OCI-LY3 (cell line): ENCODE measurements at regions not wholly inside any gene's neighbourhood (a gene's known extent, or its start where the extent isn't known, plus 50 kb on each side); places are given as distances from the start of the nearest gene placed in this dataset.

ENCODE experiments used
- CTCF ChIP-seq: fragments of 200-600, 300-600 bp; sonication (generic); IDR thresholded peaks from 2 replicates; pipeline ENCODE4 v1.5.1; 2014; ENCODE audit warnings: antibody characterized with exemption, low read length, low read depth
- EZH2phosphoT487 ChIP-seq: fragments of 200-600 bp; shearing (Covaris generic); IDR thresholded peaks from 2 replicates; pipeline ENCODE4 v1.6.1; 2018; ENCODE audit warnings: antibody characterized with exemption, mixed run types, low read depth

GRCh38 chr9:99516657-99517049, 294.6 kb downstream of the SEC61B start:
- TF ChIP-seq CTCF = no peak
- no peak for TF ChIP-seq EZH2phosphoT487
